GM12878 (cell line): ENCODE measurements at regions not wholly inside any gene's neighbourhood (a gene's known extent, or its start where the extent isn't known, plus 50 kb on each side); places are given as distances from the start of the nearest gene placed in this dataset.

Experiments
- ATAC-seq: fragments of 200-7000 bp; cut with Tn5 transposase; 3 replicates; pipeline ENCODE4 v1.9.1; 2020; ENCODE audit warnings: mild to moderate bottlenecking, moderate library complexity
- BruUV-seq: library from RNA; stranded (reverse); fragments of 400-500 nt; replicated peaks from 2 replicates; lab custom pipeline; 2021; lab: Mats Ljungman, UMichigan
- CTCF ChIA-PET: fragments of 300-600 bp; sonication (Branson Sonifier 250); formaldehyde crosslinking; extraction: SDS; loops from one replicate; lab custom pipeline; 2021; ENCODE audit warnings: inconsistent platforms; lab: Yijun Ruan, JAX
- POLR2A ChIA-PET: fragments of 350-600 bp; formaldehyde crosslinking; extraction: SDS; loops from one replicate; lab custom pipeline; 2021; ENCODE audit warnings: inconsistent platforms; lab: Charles Lee
- RAD21 ChIA-PET: fragments of 300-600 bp; sonication (Branson Sonifier 250); formaldehyde crosslinking; loops from one replicate; lab custom pipeline; 2023; ENCODE audit warnings: antibody characterized with exemption; ENCODE audit not compliant: unreplicated experiment; lab: Charles Lee
- SMC1A ChIA-PET: fragments of 300-600 bp; sonication (Branson Sonifier 250); formaldehyde crosslinking; loops from one replicate; lab custom pipeline; 2023; ENCODE audit not compliant: unreplicated experiment, uncharacterized antibody; lab: Charles Lee
- DNase-seq: peaks from one replicate; pipeline ENCODE4 v3.0.0-alpha.2; 2011; ENCODE audit warnings: low read depth, low spot score
- FAIRE-seq: peaks from 3 replicates; lab custom pipeline; 2011; peaks lifted over from hg19 to GRCh38; lab: Jason Lieb, UNC
- H2AFZ ChIP-seq: 2 replicates; pipeline ENCODE4 v1.6.0; 2011; ENCODE audit warnings: low read depth, low read length, control low read depth; ENCODE audit not compliant: control insufficient read depth
- H3K27ac ChIP-seq: 2 replicates; pipeline ENCODE4 v1.5.1; 2011; ENCODE audit warnings: control low read depth; ENCODE audit not compliant: control insufficient read depth, insufficient read depth
- H3K27me3 ChIP-seq, 2 experiments: replicated peaks in 1 of 2; 2 replicates each; pipeline versions ENCODE4 v1.6.0 to v1.6.1; 2011; ENCODE audit warnings: low read length in 1 of 2; ENCODE audit not compliant: control insufficient read depth in 2 of 2, insufficient read depth in 2 of 2
- H3K36me3 ChIP-seq, 2 experiments: 2 replicates each; pipeline ENCODE4 v1.5.1; 2011; ENCODE audit warnings: low read length in 1 of 2; ENCODE audit not compliant: control insufficient read depth in 2 of 2, insufficient read depth in 2 of 2
- H3K4me1 ChIP-seq: 2 replicates; pipeline ENCODE4 v1.6.1; 2011; ENCODE audit warnings: mild to moderate bottlenecking, low read length, moderate library complexity, mixed read lengths; ENCODE audit not compliant: control insufficient read depth, insufficient read depth
- H3K4me2 ChIP-seq: 2 replicates; pipeline ENCODE4 v1.6.0; 2011; ENCODE audit warnings: control low read depth; ENCODE audit not compliant: control insufficient read depth, insufficient read depth
- H3K4me3 ChIP-seq: fragments of 200-600 bp; sonication (generic); 2 replicates; pipeline ENCODE4 v1.5.1; 2016
- H3K79me2 ChIP-seq: 2 replicates; pipeline ENCODE4 v1.6.0; 2011; ENCODE audit warnings: low read length; ENCODE audit not compliant: control insufficient read depth, insufficient read depth
- H3K9ac ChIP-seq: 2 replicates; pipeline ENCODE4 v1.8.0; 2011; ENCODE audit warnings: low read length, control low read depth, mixed read lengths; ENCODE audit not compliant: control insufficient read depth, insufficient read depth
- H3K9me3 ChIP-seq: replicated peaks from 3 replicates; pipeline ENCODE4 v1.5.1; 2011; ENCODE audit warnings: mild to moderate bottlenecking, low read length; ENCODE audit not compliant: control insufficient read depth, insufficient read depth
- H4K20me1 ChIP-seq: 2 replicates; pipeline ENCODE4 v1.6.0; 2011; ENCODE audit not compliant: control insufficient read depth, insufficient read depth
- CBX3 ChIP-seq: fragments of 200-600 bp; sonication (generic); IDR thresholded peaks from 2 replicates; pipeline ENCODE4 v1.6.1; 2016; ENCODE audit warnings: low read depth, borderline replicate concordance
- EGR1 ChIP-seq, 2 experiments: IDR thresholded peaks; 1 replicate in 1 of 2; 2 replicates in 1 of 2; pipeline ENCODE4 v1.6.1; 2011 to 2012; ENCODE audit warnings: low read depth in 2 of 2, low read length in 2 of 2, borderline replicate concordance in 1 of 2, mild to moderate bottlenecking in 1 of 2, moderate library complexity in 1 of 2
- EZH2 ChIP-seq: IDR thresholded peaks from 2 replicates; pipeline ENCODE4 v1.6.1; 2012; ENCODE audit warnings: low read depth, mild to moderate bottlenecking, control low read depth, inconsistent platforms, low read length, borderline replicate concordance; ENCODE audit not compliant: control insufficient read depth
- FOS ChIP-seq: IDR thresholded peaks from 3 replicates; pipeline ENCODE4 v1.6.1; 2011; ENCODE audit warnings: borderline replicate concordance; ENCODE audit not compliant: insufficient read length; ENCODE audit errors: extremely low read depth
- KLF5 ChIP-seq: fragments of 450-650 bp; IDR thresholded peaks from 2 replicates; pipeline ENCODE4 v1.6.1; 2014; ENCODE audit warnings: mild to moderate bottlenecking; ENCODE audit not compliant: partially characterized antibody
- NFXL1 ChIP-seq: fragments of 450-650 bp; IDR thresholded peaks from 2 replicates; pipeline ENCODE4 v1.6.1; 2017; ENCODE audit warnings: antibody characterized with exemption, mild to moderate bottlenecking, borderline replicate concordance
- POU2F2 ChIP-seq: IDR thresholded peaks from 3 replicates; pipeline ENCODE4 v1.6.1; 2011; ENCODE audit warnings: low read depth, mild to moderate bottlenecking, low read length, borderline replicate concordance
- RCOR1 ChIP-seq: conservative IDR thresholded peaks from 2 replicates; pipeline ENCODE4 v1.6.1; 2012; ENCODE audit warnings: low read depth, low read length, improper control_type of control experiment
- STAT1 ChIP-seq: fragments of 450-650 bp; conservative IDR thresholded peaks from 2 replicates; pipeline ENCODE4 v1.6.1; 2014; ENCODE audit warnings: antibody characterized with exemption, mild to moderate bottlenecking
- SUPT20H ChIP-seq: IDR thresholded peaks from 2 replicates; pipeline ENCODE4 v1.6.1; 2011; ENCODE audit warnings: low read depth, mild to moderate bottlenecking, low read length, moderate library complexity, borderline replicate concordance; ENCODE audit not compliant: control insufficient read depth
- ZNF217 ChIP-seq: fragments of 450-650 bp; IDR thresholded peaks from 2 replicates; pipeline ENCODE4 v1.6.1; 2017; ENCODE audit warnings: antibody characterized with exemption, mild to moderate bottlenecking
- in situ Hi-C: fragments of 300-500 bp; cut with MboI; formaldehyde crosslinking; loops from 9 replicates; pipeline ENCODE4 v1.14.3; 2018; ENCODE audit warnings: mixed read lengths
- intact Hi-C: fragments of 100-400 bp; cut with micrococcal nuclease; formaldehyde crosslinking; loops from one replicate; pipeline ENCODE4 v1.14.2; 2022; ENCODE audit not compliant: unreplicated experiment
- TF ChIP-seq, protein P1 (sequence below): fragments of 450-650 bp; IDR thresholded peaks from 2 replicates; pipeline ENCODE4 v1.6.1; 2016; ENCODE audit warnings: mild to moderate bottlenecking, moderate library complexity, borderline replicate concordance
- TF ChIP-seq, protein P2 (sequence below): fragments of 450-650 bp; conservative IDR thresholded peaks from 2 replicates; pipeline ENCODE4 v1.6.1; 2017; ENCODE audit warnings: mild to moderate bottlenecking, moderate library complexity
- TF ChIP-seq, protein P3 (sequence below): fragments of 150-350 bp; IDR thresholded peaks from 2 replicates; pipeline ENCODE4 v1.6.1; 2014; ENCODE audit warnings: mild to moderate bottlenecking, low read depth, low read length

DNA sequence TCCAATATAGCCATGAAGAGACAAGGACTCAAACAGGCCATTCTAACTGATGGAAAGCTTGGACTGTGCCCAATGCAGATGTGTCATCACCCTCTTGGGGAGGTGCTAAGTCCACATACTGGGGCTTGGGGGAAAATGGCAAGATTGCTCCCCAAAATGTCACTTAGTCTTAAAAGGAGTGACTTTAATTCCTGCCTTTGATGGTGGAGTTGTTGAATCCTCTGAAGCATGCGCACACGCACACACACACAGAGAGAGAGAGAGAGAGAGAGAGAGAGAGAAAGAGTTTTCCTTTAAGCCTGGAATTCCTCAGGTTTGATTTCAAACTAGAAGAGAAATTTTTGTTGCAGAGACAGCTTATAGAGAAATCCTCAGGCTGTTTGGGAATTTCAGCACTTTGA is 161.9 kb upstream of the GAS1 start (continued):
- TF ChIP-seq, protein P1, sequence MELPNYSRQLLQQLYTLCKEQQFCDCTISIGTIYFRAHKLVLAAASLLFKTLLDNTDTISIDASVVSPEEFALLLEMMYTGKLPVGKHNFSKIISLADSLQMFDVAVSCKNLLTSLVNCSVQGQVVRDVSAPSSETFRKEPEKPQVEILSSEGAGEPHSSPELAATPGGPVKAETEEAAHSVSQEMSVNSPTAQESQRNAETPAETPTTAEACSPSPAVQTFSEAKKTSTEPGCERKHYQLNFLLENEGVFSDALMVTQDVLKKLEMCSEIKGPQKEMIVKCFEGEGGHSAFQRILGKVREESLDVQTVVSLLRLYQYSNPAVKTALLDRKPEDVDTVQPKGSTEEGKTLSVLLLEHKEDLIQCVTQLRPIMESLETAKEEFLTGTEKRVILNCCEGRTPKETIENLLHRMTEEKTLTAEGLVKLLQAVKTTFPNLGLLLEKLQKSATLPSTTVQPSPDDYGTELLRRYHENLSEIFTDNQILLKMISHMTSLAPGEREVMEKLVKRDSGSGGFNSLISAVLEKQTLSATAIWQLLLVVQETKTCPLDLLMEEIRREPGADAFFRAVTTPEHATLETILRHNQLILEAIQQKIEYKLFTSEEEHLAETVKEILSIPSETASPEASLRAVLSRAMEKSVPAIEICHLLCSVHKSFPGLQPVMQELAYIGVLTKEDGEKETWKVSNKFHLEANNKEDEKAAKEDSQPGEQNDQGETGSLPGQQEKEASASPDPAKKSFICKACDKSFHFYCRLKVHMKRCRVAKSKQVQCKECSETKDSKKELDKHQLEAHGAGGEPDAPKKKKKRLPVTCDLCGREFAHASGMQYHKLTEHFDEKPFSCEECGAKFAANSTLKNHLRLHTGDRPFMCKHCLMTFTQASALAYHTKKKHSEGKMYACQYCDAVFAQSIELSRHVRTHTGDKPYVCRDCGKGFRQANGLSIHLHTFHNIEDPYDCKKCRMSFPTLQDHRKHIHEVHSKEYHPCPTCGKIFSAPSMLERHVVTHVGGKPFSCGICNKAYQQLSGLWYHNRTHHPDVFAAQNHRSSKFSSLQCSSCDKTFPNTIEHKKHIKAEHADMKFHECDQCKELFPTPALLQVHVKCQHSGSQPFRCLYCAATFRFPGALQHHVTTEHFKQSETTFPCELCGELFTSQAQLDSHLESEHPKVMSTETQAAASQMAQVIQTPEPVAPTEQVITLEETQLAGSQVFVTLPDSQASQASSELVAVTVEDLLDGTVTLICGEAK = no peak
- TF ChIP-seq, protein P2, sequence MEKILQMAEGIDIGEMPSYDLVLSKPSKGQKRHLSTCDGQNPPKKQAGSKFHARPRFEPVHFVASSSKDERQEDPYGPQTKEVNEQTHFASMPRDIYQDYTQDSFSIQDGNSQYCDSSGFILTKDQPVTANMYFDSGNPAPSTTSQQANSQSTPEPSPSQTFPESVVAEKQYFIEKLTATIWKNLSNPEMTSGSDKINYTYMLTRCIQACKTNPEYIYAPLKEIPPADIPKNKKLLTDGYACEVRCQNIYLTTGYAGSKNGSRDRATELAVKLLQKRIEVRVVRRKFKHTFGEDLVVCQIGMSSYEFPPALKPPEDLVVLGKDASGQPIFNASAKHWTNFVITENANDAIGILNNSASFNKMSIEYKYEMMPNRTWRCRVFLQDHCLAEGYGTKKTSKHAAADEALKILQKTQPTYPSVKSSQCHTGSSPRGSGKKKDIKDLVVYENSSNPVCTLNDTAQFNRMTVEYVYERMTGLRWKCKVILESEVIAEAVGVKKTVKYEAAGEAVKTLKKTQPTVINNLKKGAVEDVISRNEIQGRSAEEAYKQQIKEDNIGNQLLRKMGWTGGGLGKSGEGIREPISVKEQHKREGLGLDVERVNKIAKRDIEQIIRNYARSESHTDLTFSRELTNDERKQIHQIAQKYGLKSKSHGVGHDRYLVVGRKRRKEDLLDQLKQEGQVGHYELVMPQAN = no peak
- TF ChIP-seq CBX3 (no peak), FOS (no peak), NFXL1 (no peak)

DNA sequence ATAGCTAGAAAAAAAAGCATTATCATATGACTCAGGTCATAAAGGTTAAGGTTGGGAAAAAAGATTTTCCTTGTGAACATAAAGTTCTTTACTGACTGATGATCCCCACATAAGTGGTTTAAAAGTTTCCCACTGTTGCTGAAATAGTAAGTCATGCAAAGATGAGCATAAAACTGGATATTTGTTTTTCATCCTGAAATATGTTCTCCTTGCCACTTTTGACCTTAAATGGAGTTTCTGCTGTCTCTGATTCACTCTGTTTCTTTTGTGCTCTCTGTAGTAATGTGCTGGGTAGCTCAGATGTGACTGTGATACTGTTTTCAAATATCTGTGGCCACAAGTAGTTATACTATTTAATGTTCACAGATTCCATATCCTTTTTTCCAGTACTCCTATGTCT is 162.5 kb upstream of the GAS1 start:
- H3K36me3 ChIP-seq = no peaks in the 10 kb centered on the region
- BruUV-seq = no TSS peak
- ChIA-PET SMC1A (no interaction called here), CTCF (no interaction called here), RAD21 (no interaction called here), POLR2A (no interaction called here)
- in situ Hi-C loops = no loop called here
- FAIRE-seq = no peak
- DNase-seq = no peak
- no peak overlapping the region for H2AFZ ChIP-seq
- H3K4me2 ChIP-seq = no peak overlapping the region
- H3K9me3 ChIP-seq = no peaks in the 10 kb centered on the region
- H3K27ac ChIP-seq = no peak overlapping the region
- ATAC-seq = no peak
- intact Hi-C loops = loop anchor here (10.0 kb wide), 1 partner anchor 625 kb away; no protein-coding TSS in a partner anchor
- H4K20me1 ChIP-seq = no peaks in the 10 kb centered on the region
- H3K4me1 ChIP-seq = no peaks in the 10 kb centered on the region
- peaks cover 0 to 1% of the 10 kb centered on the region in 2 experiments; a peak in 1 of 4 replicates for H3K27me3 ChIP-seq
- no peak overlapping the region for H3K4me3 ChIP-seq
- no peaks in the 10 kb centered on the region for H3K79me2 ChIP-seq
- H3K9ac ChIP-seq = no peak overlapping the region
- TF ChIP-seq POU2F2 (no peak), ZNF217 (no peak), SUPT20H (no peak), EGR1 (IDR thresholded peaks at IDR 0.05; ENCODE audit: borderline replicate concordance in 1 of 2, low read depth in 2 of 2, low read length in 2 of 2) (no peak), RCOR1 (no peak), EZH2 (no peak), STAT1 (no peak), KLF5 (no peak)
- TF ChIP-seq, protein P3, sequence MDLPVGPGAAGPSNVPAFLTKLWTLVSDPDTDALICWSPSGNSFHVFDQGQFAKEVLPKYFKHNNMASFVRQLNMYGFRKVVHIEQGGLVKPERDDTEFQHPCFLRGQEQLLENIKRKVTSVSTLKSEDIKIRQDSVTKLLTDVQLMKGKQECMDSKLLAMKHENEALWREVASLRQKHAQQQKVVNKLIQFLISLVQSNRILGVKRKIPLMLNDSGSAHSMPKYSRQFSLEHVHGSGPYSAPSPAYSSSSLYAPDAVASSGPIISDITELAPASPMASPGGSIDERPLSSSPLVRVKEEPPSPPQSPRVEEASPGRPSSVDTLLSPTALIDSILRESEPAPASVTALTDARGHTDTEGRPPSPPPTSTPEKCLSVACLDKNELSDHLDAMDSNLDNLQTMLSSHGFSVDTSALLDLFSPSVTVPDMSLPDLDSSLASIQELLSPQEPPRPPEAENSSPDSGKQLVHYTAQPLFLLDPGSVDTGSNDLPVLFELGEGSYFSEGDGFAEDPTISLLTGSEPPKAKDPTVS = no peak
